Osteocyte (in vitro differentiated cells): ENCODE measurements at regions not wholly inside any gene's neighbourhood (a gene's known extent, or its start where the extent isn't known, plus 50 kb on each side); places are given as distances from the start of the nearest gene placed in this dataset.

Source experiments
- DNase-seq: peaks from one replicate; pipeline ENCODE4 v3.0.0; 2021; ENCODE audit warnings: mixed read lengths; ENCODE audit not compliant: unreplicated experiment; ENCODE audit errors: extremely low spot score
- H3K27ac Mint-ChIP-seq: one replicate; pipeline ENCODE4 v1.8.0; 2021; ENCODE audit warnings: mild to moderate bottlenecking, mixed read lengths; ENCODE audit not compliant: unreplicated experiment
- H3K27me3 Mint-ChIP-seq: one replicate; pipeline ENCODE4 v1.8.0; 2021; ENCODE audit warnings: mixed read lengths; ENCODE audit not compliant: unreplicated experiment
- H3K36me3 Mint-ChIP-seq: one replicate; pipeline ENCODE4 v1.8.0; 2021; ENCODE audit warnings: mixed read lengths; ENCODE audit not compliant: unreplicated experiment
- H3K4me1 Mint-ChIP-seq: one replicate; pipeline ENCODE4 v1.8.0; 2021; ENCODE audit warnings: mixed read lengths; ENCODE audit not compliant: unreplicated experiment
- H3K4me3 Mint-ChIP-seq: one replicate; pipeline ENCODE4 v1.8.0; 2021; ENCODE audit warnings: mild to moderate bottlenecking, moderate library complexity, mixed read lengths; ENCODE audit not compliant: unreplicated experiment
- H3K9me3 Mint-ChIP-seq: one replicate; pipeline ENCODE4 v1.8.0; 2021; ENCODE audit warnings: mixed read lengths; ENCODE audit not compliant: unreplicated experiment
- CTCF ChIP-seq: fragments of 200-600 bp; sonication (generic); IDR thresholded peaks from 2 replicates; pipeline ENCODE4 v1.5.0; 2021; ENCODE audit warnings: antibody characterized with exemption, mild to moderate bottlenecking, moderate library complexity

- no peaks in the 10 kb centered on the region for H3K36me3 Mint-ChIP-seq
- H3K27ac Mint-ChIP-seq, result no peak overlapping the region
- H3K9me3 Mint-ChIP-seq, result peaks cover 5% of the 10 kb centered on the region
- no peak overlapping the region for H3K4me3 Mint-ChIP-seq
- H3K4me1 Mint-ChIP-seq, result peaks cover 14% of the 10 kb centered on the region
- TF ChIP-seq CTCF, result no peak
- H3K27me3 Mint-ChIP-seq, result no peaks in the 10 kb centered on the region
- DNase-seq, result no peak
Measured at GRCh38 chr5:125888358-125888757, 534.9 kb upstream of the GRAMD2B start.

- Mint-ChIP-seq H3K4me3 (no peak overlapping the region), H3K4me1 (peaks cover 23% of the 10 kb centered on the region), H3K9me3 (peaks cover 6% of the 10 kb centered on the region), H3K27me3 (no peaks in the 10 kb centered on the region), H3K36me3 (no peaks in the 10 kb centered on the region), H3K27ac (no peak overlapping the region)
- TF ChIP-seq CTCF, result no peak
- no peak for DNase-seq
Measured at GRCh38 chr5:125890511-125890931, 532.7 kb upstream of the GRAMD2B start.

DNA sequence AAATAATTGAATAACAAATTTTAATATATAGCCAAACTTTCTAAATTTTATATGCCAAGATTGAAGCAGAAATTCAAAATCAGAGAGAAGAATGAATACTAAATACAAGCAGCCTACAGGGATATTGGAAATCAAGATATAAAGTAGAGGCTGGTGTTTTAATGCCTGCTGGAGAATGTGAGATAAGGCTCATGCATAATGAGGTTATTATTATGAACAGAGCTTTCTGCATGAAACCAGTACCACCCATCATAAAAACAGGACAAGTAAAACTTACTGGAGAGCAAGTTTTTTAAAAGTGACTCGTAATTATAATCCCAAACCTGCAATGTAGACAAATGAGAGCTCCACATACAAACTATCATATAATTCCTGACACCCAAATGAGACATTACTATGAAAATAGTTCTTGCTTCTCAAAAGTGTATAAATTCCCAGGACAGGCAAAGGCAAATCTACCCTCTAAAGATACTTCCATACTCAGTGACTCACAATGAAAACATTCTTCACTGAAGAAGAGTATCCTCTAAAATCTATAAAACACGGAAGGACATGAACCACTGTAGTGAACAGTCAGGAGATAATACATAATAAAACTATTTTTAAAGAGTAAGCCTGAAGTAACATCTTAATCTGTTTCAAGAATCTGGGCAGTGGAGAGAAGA, 532.0 kb upstream of the GRAMD2B start:
- H3K27me3 Mint-ChIP-seq, result no peaks in the 10 kb centered on the region
- H3K9me3 Mint-ChIP-seq, result peaks cover 6% of the 10 kb centered on the region
- no peak for TF ChIP-seq CTCF
- peaks cover 23% of the 10 kb centered on the region for H3K4me1 Mint-ChIP-seq
- no peak for DNase-seq
- no peak overlapping the region for H3K4me3 Mint-ChIP-seq
- peak overlapping the region; percentile 2 for H3K27ac Mint-ChIP-seq
- H3K36me3 Mint-ChIP-seq, result no peaks in the 10 kb centered on the region

DNA sequence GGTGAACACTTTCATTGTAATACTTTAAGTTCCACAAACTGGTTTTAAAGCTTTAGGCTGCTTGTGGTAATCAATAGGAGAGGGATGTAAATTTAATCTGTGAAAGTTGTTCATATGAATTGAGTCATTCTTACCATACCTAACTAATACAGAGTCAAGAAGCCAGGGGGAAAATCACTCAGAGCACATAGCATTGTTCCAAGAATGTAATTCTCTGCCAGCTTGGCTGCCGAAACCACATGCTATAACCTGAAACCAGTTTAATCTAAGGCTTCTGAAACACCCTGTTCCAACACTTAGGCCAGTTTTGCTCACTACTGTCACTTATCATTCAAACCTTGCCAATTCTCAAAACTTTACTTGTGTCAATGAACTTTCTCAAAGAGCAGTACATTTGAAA, 528.8 kb upstream of the GRAMD2B start:
- H3K4me3 Mint-ChIP-seq, result no peak overlapping the region
- peaks cover 6% of the 10 kb centered on the region for H3K9me3 Mint-ChIP-seq
- no peak for TF ChIP-seq CTCF
- DNase-seq, result no peak
- no peaks in the 10 kb centered on the region for H3K27me3 Mint-ChIP-seq
- peak overlapping the region; percentile 12 for H3K27ac Mint-ChIP-seq
- H3K36me3 Mint-ChIP-seq, result no peaks in the 10 kb centered on the region
- H3K4me1 Mint-ChIP-seq, result peaks cover 25% of the 10 kb centered on the region

- H3K9me3 Mint-ChIP-seq, result peaks cover 6% of the 10 kb centered on the region
- H3K36me3 Mint-ChIP-seq, result no peaks in the 10 kb centered on the region
- peaks cover 15% of the 10 kb centered on the region for H3K4me1 Mint-ChIP-seq
- no peak for TF ChIP-seq CTCF
- no peak overlapping the region for H3K27ac Mint-ChIP-seq
- no peak for DNase-seq
- H3K27me3 Mint-ChIP-seq, result no peaks in the 10 kb centered on the region
- no peak overlapping the region for H3K4me3 Mint-ChIP-seq
Measured at GRCh38 chr5:125896368-125896767, 526.8 kb upstream of the GRAMD2B start.
